Type B pancreatic cell (in vitro differentiated cells): ENCODE measurements at regions not wholly inside any gene's neighbourhood (a gene's known extent, or its start where the extent isn't known, plus 50 kb on each side); places are given as distances from the start of the nearest gene placed in this dataset.

ENCODE experiments used
- DNase-seq: peaks from one replicate; pipeline ENCODE4 v3.0.0; 2021; ENCODE audit warnings: mixed read lengths; ENCODE audit not compliant: unreplicated experiment; ENCODE audit errors: extremely low spot score
- H3K27ac Mint-ChIP-seq: 2 replicates; pipeline ENCODE4 v1.8.0; 2021; ENCODE audit warnings: mild to moderate bottlenecking, mixed read lengths
- H3K27me3 Mint-ChIP-seq: 2 replicates; pipeline ENCODE4 v1.8.0; 2021; ENCODE audit warnings: mixed read lengths
- H3K36me3 Mint-ChIP-seq: 2 replicates; pipeline ENCODE4 v1.8.0; 2021; ENCODE audit warnings: mixed read lengths
- H3K4me1 Mint-ChIP-seq: one replicate; pipeline ENCODE4 v1.8.0; 2021; ENCODE audit warnings: mixed read lengths; ENCODE audit not compliant: unreplicated experiment
- H3K4me3 Mint-ChIP-seq: 2 replicates; pipeline ENCODE4 v1.8.0; 2021; ENCODE audit warnings: mild to moderate bottlenecking, mixed read lengths
- H3K9me3 Mint-ChIP-seq: 2 replicates; pipeline ENCODE4 v1.8.0; 2021; ENCODE audit warnings: mixed read lengths
- TF ChIP-seq, protein P1 (sequence below): fragments of 200-600 bp; sonication (generic); conservative IDR thresholded peaks from 2 replicates; pipeline ENCODE4 v1.5.0; 2021; ENCODE audit warnings: antibody characterized with exemption, mild to moderate bottlenecking

DNA sequence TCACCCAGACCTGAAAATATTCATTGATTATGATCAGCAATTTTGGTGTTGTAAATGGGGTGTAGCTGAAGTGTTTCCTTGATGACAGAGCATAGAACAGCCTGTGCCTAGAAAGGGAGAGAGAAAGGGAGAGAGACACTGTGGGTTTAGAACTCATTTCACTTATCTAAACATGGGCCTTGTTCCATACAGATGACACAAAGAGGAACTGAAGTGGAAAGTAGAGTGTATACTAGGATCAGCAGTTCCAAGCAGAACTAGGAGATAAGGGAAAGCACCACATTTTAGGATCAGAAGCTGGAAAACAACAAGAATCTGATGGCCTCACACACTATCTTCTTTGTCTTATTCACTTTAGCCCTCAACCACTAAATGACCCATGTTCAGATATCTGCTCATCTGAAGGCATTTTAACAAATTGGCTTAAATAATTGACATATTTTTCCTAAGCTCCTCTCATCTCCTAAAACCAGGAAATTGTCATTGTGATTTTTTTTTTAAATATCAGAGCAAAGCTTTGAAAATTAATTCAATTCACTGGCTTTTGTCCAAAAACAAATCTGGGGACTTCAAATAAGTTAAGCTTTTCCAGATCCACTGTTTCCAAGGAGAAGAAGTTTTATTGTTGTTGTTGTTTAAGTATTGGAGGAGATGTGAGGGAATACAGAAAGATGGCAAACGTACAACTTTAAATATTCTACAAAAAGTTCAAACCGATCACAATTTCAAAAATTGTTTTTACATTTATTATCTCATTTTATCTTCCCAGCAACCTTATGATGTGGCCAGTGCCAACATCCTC lies 103.8 kb downstream of the LYPLAL1 start:
- peaks cover 5% of the 10 kb centered on the region for H3K9me3 Mint-ChIP-seq

DNA sequence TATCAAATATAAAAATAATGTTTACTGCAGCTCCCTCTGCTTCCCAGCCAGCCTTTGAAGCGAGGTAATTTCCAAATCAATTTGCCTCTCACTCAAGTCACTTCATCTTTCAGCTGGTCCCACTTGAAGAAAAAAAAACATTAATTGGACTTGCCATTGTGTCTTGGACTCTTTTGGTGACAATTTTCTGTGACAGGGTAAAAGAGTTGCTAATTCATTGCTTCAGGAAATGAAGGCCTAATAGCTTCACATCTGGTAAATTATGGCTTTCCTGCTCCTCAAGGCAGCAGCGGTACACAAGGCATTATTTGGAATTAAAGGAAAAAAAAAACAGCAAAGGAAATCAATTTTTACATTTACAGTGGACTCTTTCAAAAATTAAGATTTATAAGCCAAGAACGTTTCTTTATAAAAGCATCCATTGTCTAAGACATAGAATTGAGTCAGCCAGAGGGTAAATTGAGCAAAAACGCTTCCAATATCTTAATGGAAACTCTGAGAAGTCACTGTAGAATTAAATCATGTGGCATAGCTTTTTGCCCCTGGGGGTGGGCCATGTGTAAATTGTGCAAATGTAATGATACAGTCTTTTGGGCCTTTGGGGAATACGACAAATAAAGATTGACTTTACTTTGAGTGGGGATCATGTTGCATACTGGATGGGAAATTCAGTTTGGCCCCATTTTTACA lies 102.5 kb downstream of the LYPLAL1 start:
- no peaks in the 10 kb centered on the region for H3K27me3 Mint-ChIP-seq
- no peak for DNase-seq
- H3K9me3 Mint-ChIP-seq: peaks cover 5% of the 10 kb centered on the region
- no peaks in the 10 kb centered on the region for H3K36me3 Mint-ChIP-seq
- TF ChIP-seq, protein P1, sequence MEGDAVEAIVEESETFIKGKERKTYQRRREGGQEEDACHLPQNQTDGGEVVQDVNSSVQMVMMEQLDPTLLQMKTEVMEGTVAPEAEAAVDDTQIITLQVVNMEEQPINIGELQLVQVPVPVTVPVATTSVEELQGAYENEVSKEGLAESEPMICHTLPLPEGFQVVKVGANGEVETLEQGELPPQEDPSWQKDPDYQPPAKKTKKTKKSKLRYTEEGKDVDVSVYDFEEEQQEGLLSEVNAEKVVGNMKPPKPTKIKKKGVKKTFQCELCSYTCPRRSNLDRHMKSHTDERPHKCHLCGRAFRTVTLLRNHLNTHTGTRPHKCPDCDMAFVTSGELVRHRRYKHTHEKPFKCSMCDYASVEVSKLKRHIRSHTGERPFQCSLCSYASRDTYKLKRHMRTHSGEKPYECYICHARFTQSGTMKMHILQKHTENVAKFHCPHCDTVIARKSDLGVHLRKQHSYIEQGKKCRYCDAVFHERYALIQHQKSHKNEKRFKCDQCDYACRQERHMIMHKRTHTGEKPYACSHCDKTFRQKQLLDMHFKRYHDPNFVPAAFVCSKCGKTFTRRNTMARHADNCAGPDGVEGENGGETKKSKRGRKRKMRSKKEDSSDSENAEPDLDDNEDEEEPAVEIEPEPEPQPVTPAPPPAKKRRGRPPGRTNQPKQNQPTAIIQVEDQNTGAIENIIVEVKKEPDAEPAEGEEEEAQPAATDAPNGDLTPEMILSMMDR: no peak
- H3K27ac Mint-ChIP-seq: no peak overlapping the region
- no peak overlapping the region for H3K4me3 Mint-ChIP-seq
- peaks cover 31% of the 10 kb centered on the region for H3K4me1 Mint-ChIP-seq

More for the DNA sequence above, 103.8 kb downstream of the LYPLAL1 start:
- Mint-ChIP-seq H3K27ac (no peak overlapping the region), H3K27me3 (no peaks in the 10 kb centered on the region), H3K36me3 (no peaks in the 10 kb centered on the region), H3K4me1 (peaks cover 18% of the 10 kb centered on the region), H3K4me3 (no peak overlapping the region)
- TF ChIP-seq, protein P1: no peak
- no peak for DNase-seq

DNA sequence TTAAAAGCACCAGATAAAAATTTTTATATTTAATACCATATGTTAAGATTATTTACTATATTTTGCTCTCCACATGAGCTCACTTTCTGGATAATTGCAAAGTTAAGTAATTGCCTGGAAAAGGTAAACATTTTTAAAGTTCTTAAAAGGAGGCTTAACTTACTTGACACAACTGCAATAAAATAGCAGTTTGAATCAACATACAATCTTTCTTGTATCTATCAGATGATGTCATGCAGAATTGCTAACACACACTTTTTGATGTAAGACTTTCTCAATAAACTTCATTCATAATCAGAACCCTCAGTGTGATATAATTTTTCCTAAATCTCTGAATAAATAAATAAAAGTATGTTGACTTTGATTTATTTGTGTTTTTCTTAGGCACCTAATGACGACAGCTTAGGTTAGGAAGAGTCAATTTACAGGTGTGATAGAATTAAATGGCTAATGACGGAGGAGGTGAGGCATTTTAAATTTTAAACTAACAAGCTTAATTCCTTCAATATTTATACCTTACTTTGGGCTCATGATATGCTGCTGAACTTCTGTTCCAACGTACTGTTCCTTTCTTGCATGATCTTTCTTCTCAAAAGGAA lies 99.5 kb downstream of the LYPLAL1 start:
- Mint-ChIP-seq H3K36me3 (no peaks in the 10 kb centered on the region), H3K9me3 (peaks cover 5% of the 10 kb centered on the region), H3K27ac (no peak overlapping the region), H3K27me3 (no peaks in the 10 kb centered on the region), H3K4me1 (peaks cover 38% of the 10 kb centered on the region), H3K4me3 (no peak overlapping the region)
- TF ChIP-seq, protein P1: no peak
- no peak for DNase-seq

DNA sequence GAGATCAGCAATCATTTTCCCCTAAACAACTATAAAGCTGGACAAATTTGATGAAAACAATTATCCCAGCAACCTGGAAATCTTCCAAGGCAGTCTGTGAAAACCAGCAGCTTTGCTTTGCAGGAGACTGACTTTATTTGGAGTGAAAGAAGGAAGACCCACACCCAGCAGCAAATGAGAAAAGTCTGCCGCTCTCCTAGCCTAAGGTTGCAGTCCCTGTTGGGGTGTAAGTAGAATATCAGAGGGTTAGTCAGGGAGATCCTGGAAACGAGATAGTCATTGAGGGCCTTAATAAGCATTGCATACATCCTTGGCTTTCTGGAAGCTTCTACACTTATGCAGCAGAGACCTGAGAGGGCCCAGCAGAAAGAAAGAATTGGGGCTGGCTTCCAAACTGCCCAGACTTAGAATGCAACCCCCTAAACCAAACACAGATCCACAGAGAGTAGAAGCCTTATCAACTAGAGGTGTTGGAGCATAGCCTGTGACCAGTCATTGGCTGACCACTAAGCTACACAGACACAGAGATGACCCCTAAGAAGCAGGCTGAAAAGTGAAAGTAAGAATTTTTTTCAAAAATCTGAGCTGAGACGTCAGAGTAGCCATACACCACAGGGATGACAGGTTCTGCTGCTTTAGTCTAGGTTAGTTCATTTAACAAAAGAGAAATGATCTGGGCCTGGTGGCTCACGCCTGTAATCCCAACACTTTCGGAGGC lies 98.3 kb downstream of the LYPLAL1 start:
- Mint-ChIP-seq H3K4me1 (peaks cover 34% of the 10 kb centered on the region), H3K4me3 (peak overlapping the region; percentile 1), H3K27ac (no peak overlapping the region), H3K27me3 (no peaks in the 10 kb centered on the region), H3K36me3 (no peaks in the 10 kb centered on the region), H3K9me3 (peaks cover 5% of the 10 kb centered on the region)
- TF ChIP-seq, protein P1: no peak
- no peak for DNase-seq

DNA sequence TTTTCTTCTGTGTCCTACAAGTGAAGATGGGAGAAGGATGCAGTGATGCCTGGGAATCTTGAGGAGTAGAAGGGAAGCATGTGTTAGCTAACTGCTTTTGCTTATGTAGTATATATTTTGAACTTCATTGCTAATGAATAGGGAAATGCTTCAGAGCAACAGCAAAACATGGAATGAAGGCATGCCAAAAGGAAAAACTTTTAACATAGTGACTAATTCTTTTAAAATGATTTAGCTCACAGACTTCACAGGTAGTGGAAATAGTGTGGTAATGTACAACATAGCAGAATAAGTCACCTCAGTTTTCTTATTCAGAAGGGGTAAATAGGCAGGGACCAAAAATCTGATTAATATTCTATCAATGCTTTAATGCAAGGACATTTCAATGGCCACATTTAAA lies 95.5 kb downstream of the LYPLAL1 start:
- H3K4me1 Mint-ChIP-seq: peaks cover 30% of the 10 kb centered on the region
- H3K9me3 Mint-ChIP-seq: no peaks in the 10 kb centered on the region
- DNase-seq: no peak
- H3K4me3 Mint-ChIP-seq: no peak overlapping the region
- H3K36me3 Mint-ChIP-seq: no peaks in the 10 kb centered on the region
- TF ChIP-seq, protein P1: no peak
- H3K27me3 Mint-ChIP-seq: no peaks in the 10 kb centered on the region
- no peak overlapping the region for H3K27ac Mint-ChIP-seq
